T-helper 17 cell (primary cell): ENCODE measurements at regions not wholly inside any gene's neighbourhood (a gene's known extent, or its start where the extent isn't known, plus 50 kb on each side); places are given as distances from the start of the nearest gene placed in this dataset.

Experiments used
- ATAC-seq: fragments of 150-1000 bp; cut with Tn5 transposase; 2 replicates; pipeline ENCODE4 v1.10.0; 2021; ENCODE audit warnings: mild to moderate bottlenecking, moderate library complexity
- DNase-seq, 3 donors: peaks; one replicate each; pipeline versions ENCODE4 v3.0.0 to v3.0.0-alpha.2; 2020 to 2021
- H3K9me3 ChIP-seq: one replicate; pipeline ENCODE4 v1.7.0; 2013; ENCODE audit warnings: low read length, mild to moderate bottlenecking; ENCODE audit not compliant: control insufficient read depth, poor library complexity, severe bottlenecking
- H3K27ac Mint-ChIP-seq: one replicate; pipeline ENCODE4 v1.8.0; 2022; ENCODE audit warnings: mild to moderate bottlenecking, moderate library complexity, mixed read lengths
- H3K27me3 Mint-ChIP-seq: one replicate; pipeline ENCODE4 v1.8.0; 2022; ENCODE audit warnings: mixed read lengths
- H3K36me3 Mint-ChIP-seq: one replicate; pipeline ENCODE4 v1.8.0; 2022; ENCODE audit warnings: low read depth, mixed read lengths
- H3K4me1 Mint-ChIP-seq: one replicate; pipeline ENCODE4 v1.8.0; 2022; ENCODE audit warnings: mild to moderate bottlenecking, mixed read lengths
- H3K4me3 Mint-ChIP-seq: one replicate; pipeline ENCODE4 v1.8.0; 2022; ENCODE audit warnings: mild to moderate bottlenecking, moderate library complexity, mixed read lengths

DNA sequence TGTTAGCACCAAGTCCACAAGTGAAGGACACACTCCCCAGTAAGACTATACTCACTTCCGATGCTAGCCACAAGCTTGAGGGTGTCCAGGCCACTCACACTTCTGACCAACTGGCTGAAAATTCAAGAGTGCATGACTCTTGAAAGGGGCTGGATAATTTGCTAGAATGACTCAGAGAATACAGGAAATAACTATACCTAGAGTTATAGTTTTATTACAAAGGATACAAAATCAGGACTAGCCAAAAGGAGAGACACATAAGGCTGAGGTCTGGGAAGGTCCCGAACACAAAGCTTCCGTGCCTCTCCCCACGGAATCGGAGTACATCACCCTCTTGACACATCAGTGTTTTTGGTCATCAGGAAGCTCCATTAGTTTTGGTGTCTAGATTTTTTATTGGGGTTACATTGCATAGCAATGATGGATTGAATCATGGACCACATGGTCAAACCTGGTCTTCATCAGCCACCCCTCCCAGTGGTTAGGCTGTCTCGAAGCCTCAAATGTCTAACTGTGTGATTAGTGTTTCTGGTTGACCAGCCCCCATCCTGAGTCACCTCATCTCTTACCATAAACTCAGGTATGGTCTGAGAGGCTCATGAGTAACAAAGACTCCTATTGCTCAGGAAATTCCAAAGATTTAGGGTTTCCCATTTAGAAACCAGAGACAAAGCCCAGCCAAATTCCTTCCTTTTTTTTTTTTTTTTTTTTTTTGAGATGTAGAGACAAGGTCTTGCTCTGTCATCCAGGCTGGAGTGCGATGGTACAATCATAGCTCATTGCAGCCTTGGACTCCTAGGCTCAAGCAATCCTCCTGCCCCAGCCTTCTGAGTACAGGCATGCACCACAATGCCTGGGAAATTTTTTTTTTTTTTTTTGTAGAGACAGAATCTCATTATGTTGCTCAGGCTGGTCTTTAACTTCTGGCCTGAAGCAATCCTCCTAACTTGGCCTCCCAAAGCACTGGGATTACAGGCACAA lies 472.0 kb upstream of the TBX3 start:
- ATAC-seq (no peak), DNase-seq (no peak)
- Mint-ChIP-seq H3K4me1 (no peaks in the 10 kb centered on the region), H3K36me3 (no peaks in the 10 kb centered on the region), H3K4me3 (no peak overlapping the region), H3K27ac (no peak overlapping the region), H3K27me3 (no peaks in the 10 kb centered on the region)
- H3K9me3 ChIP-seq, result no peaks in the 10 kb centered on the region

DNA sequence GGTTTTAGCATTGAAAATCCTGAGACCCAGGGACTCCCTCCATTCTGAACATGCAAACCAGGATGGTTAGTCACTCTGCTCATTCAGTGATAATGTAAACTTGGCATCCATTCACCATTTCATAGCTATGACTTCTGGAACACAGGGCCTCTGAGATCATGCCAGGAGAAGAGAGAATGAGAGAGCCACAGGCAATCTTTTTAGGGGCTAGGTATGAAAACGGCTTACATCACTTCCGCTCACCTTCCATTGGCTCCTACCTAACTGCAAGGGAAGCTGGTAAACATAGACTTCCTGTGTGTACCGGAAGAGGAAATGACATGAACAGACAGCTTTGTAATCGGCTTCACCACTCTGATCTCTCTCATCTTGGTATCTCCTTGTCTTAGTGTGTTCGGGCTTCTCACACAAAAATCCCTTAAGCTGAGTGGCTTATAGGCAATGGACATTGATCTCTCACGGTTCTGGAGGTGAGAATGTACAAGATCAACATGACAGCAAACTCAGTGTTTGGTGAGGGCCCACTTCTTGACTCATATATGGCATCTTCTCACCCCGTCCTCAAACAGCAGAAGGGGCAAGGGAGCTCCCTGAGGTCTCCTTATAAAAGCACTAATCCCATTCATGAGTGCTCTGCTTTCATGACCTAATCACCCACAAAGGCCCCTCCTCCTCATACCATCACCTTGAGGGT lies 465.9 kb upstream of the TBX3 start:
- no peaks in the 10 kb centered on the region for H3K36me3 Mint-ChIP-seq
- ATAC-seq (no peak), DNase-seq (no peak)
- no peak overlapping the region for H3K27ac Mint-ChIP-seq
- no peaks in the 10 kb centered on the region for H3K9me3 ChIP-seq
- no peaks in the 10 kb centered on the region for H3K27me3 Mint-ChIP-seq
- no peaks in the 10 kb centered on the region for H3K4me1 Mint-ChIP-seq
- no peak overlapping the region for H3K4me3 Mint-ChIP-seq

DNA sequence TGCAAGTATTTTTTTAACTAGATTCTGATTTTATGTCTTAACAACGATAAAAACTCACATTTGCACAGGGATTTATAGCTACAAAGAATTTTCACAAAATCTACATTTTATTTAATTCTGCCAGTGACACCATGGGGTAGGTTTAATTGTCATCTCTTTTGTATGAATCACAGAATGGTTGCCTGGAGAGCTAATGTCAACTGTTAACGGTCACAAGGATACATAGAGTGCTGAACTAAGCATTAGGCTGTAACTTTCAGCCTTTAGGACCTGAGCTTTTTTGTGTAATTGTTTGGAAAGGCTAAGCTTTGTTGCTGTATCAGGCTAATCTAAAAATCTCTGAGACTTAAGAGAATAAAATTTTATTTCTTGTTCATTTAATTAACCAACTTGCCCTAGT lies 465.3 kb upstream of the TBX3 start:
- H3K36me3 Mint-ChIP-seq, result no peaks in the 10 kb centered on the region
- H3K9me3 ChIP-seq, result no peaks in the 10 kb centered on the region
- H3K4me3 Mint-ChIP-seq, result no peak overlapping the region
- no peak for DNase-seq
- ATAC-seq, result no peak
- no peaks in the 10 kb centered on the region for H3K27me3 Mint-ChIP-seq
- no peak overlapping the region for H3K27ac Mint-ChIP-seq
- H3K4me1 Mint-ChIP-seq, result no peaks in the 10 kb centered on the region

DNA sequence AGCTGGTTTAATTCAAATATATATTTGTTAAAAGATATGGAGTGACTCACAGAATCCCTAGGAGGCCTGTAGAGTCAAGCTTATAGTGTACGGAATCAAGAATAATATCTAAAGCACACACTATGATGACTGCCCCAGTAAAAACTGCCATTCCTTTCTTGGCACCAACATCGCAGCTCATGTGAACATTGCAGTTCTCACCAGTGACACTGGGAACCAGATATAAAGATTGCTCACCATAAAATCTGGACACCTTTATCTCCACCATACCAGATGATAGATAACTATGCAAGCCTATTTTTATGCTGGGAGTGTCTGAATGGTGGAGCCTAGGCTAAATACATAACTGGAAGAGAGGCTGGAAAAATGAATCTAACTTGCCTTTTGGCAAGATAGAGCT lies 463.9 kb upstream of the TBX3 start:
- DNase-seq, result no peak
- H3K27me3 Mint-ChIP-seq, result no peaks in the 10 kb centered on the region
- no peak for ATAC-seq
- no peak overlapping the region for H3K27ac Mint-ChIP-seq
- H3K4me1 Mint-ChIP-seq, result no peaks in the 10 kb centered on the region
- no peaks in the 10 kb centered on the region for H3K9me3 ChIP-seq
- H3K4me3 Mint-ChIP-seq, result no peak overlapping the region
- H3K36me3 Mint-ChIP-seq, result no peaks in the 10 kb centered on the region

DNA sequence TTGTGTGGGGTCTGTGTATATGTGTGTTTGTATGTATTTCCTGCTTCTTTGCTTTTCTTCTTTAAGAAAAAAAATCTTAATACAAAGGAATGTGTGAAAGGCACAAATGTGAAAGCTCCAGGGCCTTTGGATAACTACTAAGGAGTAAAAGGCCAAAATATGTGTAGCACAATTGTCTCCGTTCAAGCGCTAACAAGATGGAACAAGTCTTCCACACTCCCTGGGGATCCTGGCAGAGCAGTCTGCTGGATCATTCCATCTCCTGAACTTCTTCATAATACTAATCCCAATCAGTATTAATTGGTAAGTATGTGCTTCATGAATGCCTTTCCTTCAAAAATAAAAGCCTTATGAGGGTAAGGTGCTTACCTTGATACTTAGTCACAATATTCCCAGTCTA lies 462.5 kb upstream of the TBX3 start:
- Mint-ChIP-seq H3K27ac (no peak overlapping the region), H3K4me1 (no peaks in the 10 kb centered on the region), H3K36me3 (no peaks in the 10 kb centered on the region), H3K4me3 (no peak overlapping the region), H3K27me3 (no peaks in the 10 kb centered on the region)
- no peaks in the 10 kb centered on the region for H3K9me3 ChIP-seq
- ATAC-seq (no peak), DNase-seq (no peak)

DNA sequence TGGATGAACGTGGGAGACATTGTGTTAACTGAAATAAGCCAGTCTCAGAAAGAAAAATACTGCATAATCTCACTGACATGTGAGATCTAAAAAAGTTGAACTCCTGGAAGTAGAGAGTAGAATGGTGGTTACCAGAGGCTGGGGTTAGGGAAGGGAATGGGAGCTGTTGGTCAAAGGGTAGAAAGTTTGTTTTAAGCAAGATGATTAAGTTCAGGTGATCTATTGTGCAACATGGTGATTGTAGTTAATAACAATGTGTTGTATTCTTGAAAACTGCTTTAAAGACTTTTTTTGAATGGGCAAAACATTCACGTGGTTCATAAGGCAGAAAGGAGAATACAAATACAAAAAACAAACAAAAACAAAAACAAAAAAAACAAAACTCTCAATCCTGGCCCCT lies 460.4 kb upstream of the TBX3 start:
- no peak for ATAC-seq
- no peaks in the 10 kb centered on the region for H3K36me3 Mint-ChIP-seq
- DNase-seq, result no peak
- no peaks in the 10 kb centered on the region for H3K27me3 Mint-ChIP-seq
- H3K9me3 ChIP-seq, result no peaks in the 10 kb centered on the region
- no peaks in the 10 kb centered on the region for H3K4me1 Mint-ChIP-seq
- H3K27ac Mint-ChIP-seq, result no peak overlapping the region
- no peak overlapping the region for H3K4me3 Mint-ChIP-seq

DNA sequence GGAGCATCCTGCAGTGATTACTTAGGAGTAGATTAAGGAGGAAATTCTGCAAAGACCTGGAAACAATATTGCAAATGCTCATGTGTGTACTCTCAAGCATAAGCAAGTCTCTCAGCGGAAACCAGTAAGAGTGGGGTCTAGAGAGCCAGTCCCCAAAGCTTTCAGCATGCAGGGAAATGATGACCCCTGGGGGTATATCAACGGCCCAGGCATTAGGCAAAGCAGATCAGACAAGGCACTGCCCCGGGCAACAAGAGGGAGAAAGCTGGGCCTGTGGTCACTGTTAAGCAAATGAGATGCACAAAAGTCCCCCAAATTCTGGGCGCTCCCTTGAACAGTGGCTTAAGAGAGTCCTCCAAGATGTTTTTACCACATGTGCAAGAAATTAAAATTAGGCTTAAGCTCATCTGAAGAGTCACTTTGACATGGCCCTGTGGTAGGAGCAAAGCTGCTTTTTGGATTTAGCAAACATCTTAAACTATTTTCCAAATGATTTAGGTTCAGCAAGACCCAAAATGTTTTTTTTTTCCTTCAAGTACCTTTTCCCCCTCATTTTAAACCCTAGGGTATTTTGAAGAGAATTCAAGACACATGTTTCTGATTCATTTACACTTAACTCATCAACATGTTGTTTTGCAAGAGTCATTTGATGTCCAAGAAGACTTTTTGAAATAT lies 457.1 kb upstream of the TBX3 start:
- Mint-ChIP-seq H3K36me3 (no peaks in the 10 kb centered on the region), H3K27ac (no peak overlapping the region), H3K27me3 (no peaks in the 10 kb centered on the region), H3K4me3 (no peak overlapping the region), H3K4me1 (no peaks in the 10 kb centered on the region)
- DNase-seq (no peak), ATAC-seq (no peak)
- no peaks in the 10 kb centered on the region for H3K9me3 ChIP-seq

DNA sequence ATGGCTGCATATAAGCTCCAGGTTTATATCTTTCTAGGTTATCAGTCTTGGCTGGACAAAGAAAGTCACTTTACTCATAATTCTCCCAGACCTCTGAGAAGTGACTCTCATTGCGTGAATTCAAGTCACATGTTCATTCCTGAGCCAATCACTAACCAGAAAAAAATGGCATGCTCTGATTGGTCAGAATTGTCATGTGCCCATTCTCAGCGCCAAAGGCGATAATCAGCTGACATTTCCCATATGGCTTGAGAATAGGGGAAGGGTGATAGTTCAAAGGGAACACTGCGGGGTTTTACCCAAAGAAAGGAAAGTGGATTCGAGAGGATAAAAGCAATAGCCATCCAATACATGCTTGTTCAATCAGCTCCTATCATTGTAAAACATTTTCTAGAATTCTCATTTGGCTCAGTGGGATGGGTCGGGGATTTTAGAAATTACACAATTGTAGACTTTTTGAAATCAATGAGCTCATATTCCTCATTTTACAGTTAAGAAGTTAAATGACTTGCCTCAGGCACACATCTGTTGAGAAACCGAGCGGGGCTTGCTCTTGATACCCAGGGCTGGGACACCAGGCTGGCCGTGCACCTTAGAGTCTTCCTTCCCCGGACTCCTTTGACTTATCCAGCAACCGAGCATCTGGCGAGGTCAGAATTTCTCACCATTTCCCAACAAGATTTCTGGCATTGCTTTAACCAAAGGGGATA lies 454.0 kb upstream of the TBX3 start:
- ATAC-seq, result no peak
- no peaks in the 10 kb centered on the region for H3K27me3 Mint-ChIP-seq
- no peak for DNase-seq
- H3K4me3 Mint-ChIP-seq, result no peak overlapping the region
- no peak overlapping the region for H3K27ac Mint-ChIP-seq
- H3K4me1 Mint-ChIP-seq, result no peaks in the 10 kb centered on the region
- peaks cover 2% of the 10 kb centered on the region for H3K36me3 Mint-ChIP-seq
- no peaks in the 10 kb centered on the region for H3K9me3 ChIP-seq

DNA sequence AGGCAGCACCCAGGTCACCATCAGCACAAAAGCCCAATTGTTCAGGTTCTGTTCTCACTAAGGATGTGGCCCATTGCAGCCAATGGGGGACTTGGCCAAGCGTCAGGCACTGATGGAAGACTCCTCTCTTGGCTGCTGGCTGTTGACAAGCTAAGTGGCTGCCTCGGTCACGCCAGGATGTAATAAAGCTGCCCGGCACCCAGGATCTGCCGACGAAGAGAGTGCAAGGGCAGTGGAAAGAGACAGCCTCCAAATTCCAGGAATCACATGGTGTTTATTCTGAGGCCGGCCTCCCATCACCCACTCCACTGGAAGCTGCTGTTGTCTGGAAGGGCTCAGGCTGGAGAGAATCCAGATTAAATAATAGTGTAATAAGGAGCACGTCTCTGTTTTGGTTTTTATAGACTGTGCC lies 451.8 kb upstream of the TBX3 start:
- no peak overlapping the region for H3K4me3 Mint-ChIP-seq
- no peaks in the 10 kb centered on the region for H3K9me3 ChIP-seq
- no peaks in the 10 kb centered on the region for H3K27me3 Mint-ChIP-seq
- DNase-seq (no peak), ATAC-seq (no peak)
- peaks cover 2% of the 10 kb centered on the region for H3K36me3 Mint-ChIP-seq
- H3K27ac Mint-ChIP-seq, result no peak overlapping the region
- no peaks in the 10 kb centered on the region for H3K4me1 Mint-ChIP-seq

DNA sequence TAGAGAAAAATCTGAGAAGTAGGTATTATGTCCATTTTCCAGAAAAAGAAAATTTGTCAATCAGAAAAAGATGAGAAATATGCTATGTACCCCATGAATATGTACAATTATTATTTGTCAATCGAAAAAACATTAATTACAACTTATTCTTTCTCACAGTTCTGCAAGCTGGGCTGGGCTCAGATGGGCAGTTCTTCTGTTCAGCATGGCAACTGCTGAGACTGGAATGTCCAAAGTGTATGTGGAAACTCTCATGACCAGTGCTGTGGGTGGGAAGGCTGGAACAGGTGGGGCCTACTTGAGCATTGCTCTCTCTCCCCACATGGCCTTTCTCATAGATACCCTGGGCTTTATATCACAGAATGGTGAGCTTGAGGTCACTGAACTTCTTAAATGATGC lies 450.3 kb upstream of the TBX3 start:
- DNase-seq (no peak), ATAC-seq (no peak)
- no peaks in the 10 kb centered on the region for H3K9me3 ChIP-seq
- peaks cover 2% of the 10 kb centered on the region for H3K36me3 Mint-ChIP-seq
- no peak overlapping the region for H3K4me3 Mint-ChIP-seq
- no peaks in the 10 kb centered on the region for H3K4me1 Mint-ChIP-seq
- H3K27ac Mint-ChIP-seq, result no peak overlapping the region
- no peaks in the 10 kb centered on the region for H3K27me3 Mint-ChIP-seq

DNA sequence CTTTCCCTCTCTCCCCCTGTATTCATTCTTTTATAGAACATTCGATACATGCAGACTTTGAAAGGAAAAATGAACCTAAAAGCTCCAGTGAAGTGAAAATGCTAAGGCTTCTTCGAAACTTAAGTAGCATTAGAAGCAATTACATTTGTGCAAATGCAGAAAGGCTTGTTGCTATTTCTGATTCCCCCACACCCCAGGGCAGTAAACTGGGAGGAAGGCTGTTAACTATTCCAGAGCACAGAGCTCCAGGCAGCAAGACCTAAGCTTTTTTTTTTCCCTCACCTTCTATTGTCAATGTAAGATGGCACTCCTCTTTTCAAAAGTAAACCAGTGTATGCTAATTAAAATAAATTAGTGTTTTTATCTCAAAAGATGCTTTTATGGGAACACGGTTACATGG lies 448.9 kb upstream of the TBX3 start:
- no peak overlapping the region for H3K27ac Mint-ChIP-seq
- DNase-seq, result no peak
- no peaks in the 10 kb centered on the region for H3K9me3 ChIP-seq
- no peak overlapping the region for H3K4me3 Mint-ChIP-seq
- ATAC-seq, result no peak
- H3K36me3 Mint-ChIP-seq, result peaks cover 2% of the 10 kb centered on the region
- H3K27me3 Mint-ChIP-seq, result no peaks in the 10 kb centered on the region
- no peaks in the 10 kb centered on the region for H3K4me1 Mint-ChIP-seq

DNA sequence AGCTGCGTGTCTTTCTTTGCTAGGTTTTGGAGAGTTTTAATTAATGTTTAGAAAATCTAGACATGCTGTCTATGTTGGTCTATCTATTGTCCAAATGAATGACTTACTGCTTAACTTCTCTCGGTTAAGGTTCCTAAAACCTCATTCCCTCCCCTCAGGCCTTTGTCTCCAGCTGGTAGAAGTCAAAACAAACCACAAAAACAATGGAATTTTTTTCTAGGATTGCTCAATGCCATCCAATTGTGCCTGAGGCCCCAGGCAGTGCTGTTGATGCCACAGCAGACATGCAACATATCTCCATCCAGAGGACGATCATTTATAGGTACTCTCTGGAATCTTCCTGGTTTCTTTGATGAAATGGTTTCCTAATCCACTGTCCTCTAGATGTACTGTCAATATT lies 448.2 kb upstream of the TBX3 start:
- H3K9me3 ChIP-seq, result no peaks in the 10 kb centered on the region
- H3K36me3 Mint-ChIP-seq, result peaks cover 2% of the 10 kb centered on the region
- H3K4me1 Mint-ChIP-seq, result no peaks in the 10 kb centered on the region
- DNase-seq (no peak), ATAC-seq (no peak)
- no peak overlapping the region for H3K4me3 Mint-ChIP-seq
- no peak overlapping the region for H3K27ac Mint-ChIP-seq
- no peaks in the 10 kb centered on the region for H3K27me3 Mint-ChIP-seq

DNA sequence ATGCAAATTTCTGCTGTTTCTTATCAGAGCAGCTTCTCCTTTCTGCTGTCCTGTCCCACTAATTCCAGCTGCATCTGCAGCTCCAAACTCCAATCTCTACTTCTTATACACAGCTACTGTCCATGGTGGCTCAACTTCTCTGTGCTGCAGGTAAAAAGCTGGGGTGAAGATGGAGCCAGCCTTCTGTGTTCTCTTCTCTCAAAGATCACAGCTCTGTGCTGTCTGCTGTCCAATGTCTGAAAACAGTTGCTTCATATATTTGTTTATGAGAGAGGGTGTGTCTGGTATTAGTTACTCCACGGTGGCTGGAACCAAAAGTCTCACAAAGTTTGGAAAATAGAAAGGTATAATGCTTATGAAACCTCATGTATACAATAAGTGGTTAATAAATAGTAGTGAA lies 445.8 kb upstream of the TBX3 start:
- ATAC-seq (no peak), DNase-seq (no peak)
- H3K27me3 Mint-ChIP-seq, result no peaks in the 10 kb centered on the region
- no peaks in the 10 kb centered on the region for H3K9me3 ChIP-seq
- peaks cover 2% of the 10 kb centered on the region for H3K36me3 Mint-ChIP-seq
- no peak overlapping the region for H3K27ac Mint-ChIP-seq
- H3K4me3 Mint-ChIP-seq, result no peak overlapping the region
- no peaks in the 10 kb centered on the region for H3K4me1 Mint-ChIP-seq
